ENCODE measurements at regions not wholly inside any gene's neighbourhood (a gene's known extent, or its start where the extent isn't known, plus 50 kb on each side); places are given as distances from the start of the nearest gene placed in this dataset.

GRCh38 chr6:169890901-169891300, 139.5 kb downstream of the ERMARD start:
- no peak for TF ChIP-seq TEAD4 (CRISPR knock-in tag; IDR thresholded peaks at IDR 0.05)
- TF ChIP-seq ATF3 (CRISPR knock-in tag; conservative IDR thresholded peaks at IDR 0.05): no peak
- no peak for TF ChIP-seq USF2 (CRISPR knock-in tag; IDR thresholded peaks at IDR 0.05)
- TF ChIP-seq SP1 (CRISPR knock-in tag; conservative IDR thresholded peaks at IDR 0.05): no peak
- TF ChIP-seq CTCF (IDR thresholded peaks at IDR 0.05): no peak
- TF ChIP-seq E2F5 (CRISPR knock-in tag; IDR thresholded peaks at IDR 0.05): no peak
- TF ChIP-seq ESRRA (CRISPR knock-in tag; IDR thresholded peaks at IDR 0.05; ENCODE audit: borderline replicate concordance): no peak

Data from WTC11 (cell line).